Right cardiac atrium (tissue), 5 donors: ENCODE measurements at regions not wholly inside any gene's neighbourhood (a gene's known extent, or its start where the extent isn't known, plus 50 kb on each side); places are given as distances from the start of the nearest gene placed in this dataset.
"Not testable (repeated sequence)": the region's sequence is repeated elsewhere in the genome, so short reads cannot be mapped to it uniquely, and the experiment has no call there.

Experiments
- ATAC-seq, 2 donors: fragments of 200-7000 bp; cut with Tn5 transposase; one replicate each; pipeline versions ENCODE4 v1.8.0 to v1.9.1; 2020; ENCODE audit warnings: moderate library complexity in 2 of 2, mild to moderate bottlenecking in 1 of 2
- DNase-seq, 3 donors: peaks; one replicate each; pipeline ENCODE4 v3.0.0-alpha.2; 2020
- H3K27ac ChIP-seq: one replicate; pipeline ENCODE4 v1.5.1; 2013; ENCODE audit warnings: mild to moderate bottlenecking, low read length, control low read depth, moderate library complexity
- H3K27me3 ChIP-seq: one replicate; pipeline ENCODE4 v1.6.1; 2013; ENCODE audit not compliant: control insufficient read depth, insufficient read depth
- H3K4me1 ChIP-seq: one replicate; pipeline ENCODE4 v1.6.1; 2013; ENCODE audit warnings: low read length; ENCODE audit not compliant: control insufficient read depth, insufficient read depth
- H3K4me3 ChIP-seq: one replicate; pipeline ENCODE4 v1.5.1; 2013; ENCODE audit warnings: low read length, control low read depth
- H3K9me3 ChIP-seq: one replicate; pipeline ENCODE4 v1.6.1; 2013; ENCODE audit warnings: low read length; ENCODE audit not compliant: control insufficient read depth
- WGBS: extraction: QIAGEN DNeasy Blood & Tissue Kit; methylation state at CpG from one replicate; pipeline ENCODE4 v1.1.7; 2013; 5-methylcytosine and 5-hydroxymethylcytosine counted together
- intact Hi-C, 4 donors: fragments of 100-400 bp; cut with DNase I; formaldehyde crosslinking; loops; one replicate each; pipeline versions ENCODE4 v1.11.0 to v1.14.0; 2022 to 2023
- donor health status: healthy with polysubstance abuse.
- donor health status: DM: no; HTN: yes; CAD: no.
- donor health status: DM: no; HTN: no; CAD: no.
- donor health status: DM: no; HTN: yes; CAD: no; lungs with severe emphysema.
- donor health status: DM: yes; HTN: yes; CAD: no.

- no peak for DNase-seq
- intact Hi-C loops: no loop called here
- WGBS: 88% methylated on average over 6 of the region's 6 CpGs
These were observed 141.6 kb downstream of the ALOX5 start for GRCh38 chr10:45515630-45516029.

GRCh38 chr10:45514291-45515270 is 140.6 kb downstream of the ALOX5 start:
- 78% methylated on average over 12 of the region's 12 CpGs for WGBS

More at GRCh38 chr10:45515630-45516029, 141.6 kb downstream of the ALOX5 start:
- no peak for ATAC-seq
- Histone ChIP-seq H3K4me3 (no peak overlapping the region), H3K9me3 (no peaks in the 10 kb centered on the region), H3K27ac (no peak overlapping the region), H3K4me1 (peaks cover 5% of the 10 kb centered on the region), H3K27me3 (no peaks in the 10 kb centered on the region)

GRCh38 chr10:45513551-45513950 is 139.5 kb downstream of the ALOX5 start:
- WGBS: 62% methylated on average over 3 of the region's 3 CpGs

More at GRCh38 chr10:45514291-45515270, 140.6 kb downstream of the ALOX5 start:
- Histone ChIP-seq H3K9me3 (no peaks in the 10 kb centered on the region), H3K27me3 (no peaks in the 10 kb centered on the region), H3K4me1 (peaks cover 4% of the 10 kb centered on the region), H3K4me3 (no peak overlapping the region), H3K27ac (no peak overlapping the region)
- no peak for DNase-seq
- ATAC-seq: no peak
- intact Hi-C loops: no loop called here

GRCh38 chr10:45511926-45512325 is 137.9 kb downstream of the ALOX5 start:
- H3K27ac ChIP-seq, H3K4me1 ChIP-seq, H3K9me3 ChIP-seq, H3K4me3 ChIP-seq, H3K27me3 ChIP-seq, ATAC-seq, intact Hi-C loops: not testable (repeated sequence)
- DNase-seq: peak in 2 of 3 donors; percentile 39 to 55
- 96% methylated on average over 37 of the region's 37 CpGs for WGBS

More at GRCh38 chr10:45513551-45513950, 139.5 kb downstream of the ALOX5 start:
- Histone ChIP-seq H3K4me3 (no peak overlapping the region), H3K9me3 (no peaks in the 10 kb centered on the region), H3K27me3 (no peaks in the 10 kb centered on the region), H3K27ac (no peak overlapping the region), H3K4me1 (peaks cover 4% of the 10 kb centered on the region)
- no peak for DNase-seq
- no peak for ATAC-seq
- intact Hi-C loops: no loop called here

- Histone ChIP-seq H3K4me3 (no peak overlapping the region), H3K27ac (no peak overlapping the region), H3K4me1 (peaks cover 4% of the 10 kb centered on the region), H3K27me3 (no peaks in the 10 kb centered on the region), H3K9me3 (no peaks in the 10 kb centered on the region)
- intact Hi-C loops: no loop called here
- DNase-seq (no peak), ATAC-seq (no peak)
These were observed 135.5 kb downstream of the ALOX5 start for GRCh38 chr10:45509491-45509890.

GRCh38 chr10:45505311-45505710 is 131.3 kb downstream of the ALOX5 start:
- Histone ChIP-seq H3K4me1 (no peaks in the 10 kb centered on the region), H3K4me3 (no peak overlapping the region), H3K9me3 (no peaks in the 10 kb centered on the region), H3K27ac (no peak overlapping the region), H3K27me3 (no peaks in the 10 kb centered on the region)
- ATAC-seq (no peak), DNase-seq (no peak)
- WGBS: 88% methylated on average over 2 of the region's 2 CpGs
- intact Hi-C loops: no loop called here

- no peaks in the 10 kb centered on the region for H3K27me3 ChIP-seq
- H3K4me1 ChIP-seq: no peaks in the 10 kb centered on the region
- intact Hi-C loops: no loop called here
- no peak overlapping the region for H3K27ac ChIP-seq
- H3K4me3 ChIP-seq: no peak overlapping the region
- ATAC-seq (no peak), DNase-seq (no peak)
- H3K9me3 ChIP-seq: no peaks in the 10 kb centered on the region
These were observed 128.4 kb downstream of the ALOX5 start for GRCh38 chr10:45502458-45502857.

- intact Hi-C loops: no loop called here
- Histone ChIP-seq H3K27me3 (no peaks in the 10 kb centered on the region), H3K4me1 (no peaks in the 10 kb centered on the region), H3K9me3 (no peaks in the 10 kb centered on the region), H3K27ac (no peak overlapping the region), H3K4me3 (no peak overlapping the region)
- no peak for ATAC-seq
- no peak for DNase-seq
These were observed 127.8 kb downstream of the ALOX5 start for GRCh38 chr10:45501791-45502190.

- DNase-seq: no peak
- no peaks in the 10 kb centered on the region for H3K4me1 ChIP-seq
- no peaks in the 10 kb centered on the region for H3K9me3 ChIP-seq
- H3K27me3 ChIP-seq: no peaks in the 10 kb centered on the region
- no peak overlapping the region for H3K27ac ChIP-seq
- intact Hi-C loops: no loop called here
- 92% methylated on average over 1 of the region's 1 CpG for WGBS
- no peak overlapping the region for H3K4me3 ChIP-seq
- no peak for ATAC-seq
These were observed 126.8 kb downstream of the ALOX5 start for GRCh38 chr10:45500798-45501197.

- intact Hi-C loops: no loop called here
- Histone ChIP-seq H3K4me3 (no peak overlapping the region), H3K27ac (no peak overlapping the region), H3K4me1 (no peaks in the 10 kb centered on the region), H3K9me3 (no peaks in the 10 kb centered on the region), H3K27me3 (no peaks in the 10 kb centered on the region)
- ATAC-seq: no peak
- DNase-seq: no peak
- WGBS: 98% methylated on average over 1 of the region's 1 CpG
These were observed 126.3 kb downstream of the ALOX5 start for GRCh38 chr10:45500304-45500703.

- intact Hi-C loops: no loop called here
- WGBS: 83% methylated on average over 2 of the region's 2 CpGs
- no peak overlapping the region for H3K4me3 ChIP-seq
- no peak overlapping the region for H3K27ac ChIP-seq
- DNase-seq (no peak), ATAC-seq (no peak)
- no peaks in the 10 kb centered on the region for H3K4me1 ChIP-seq
- no peaks in the 10 kb centered on the region for H3K9me3 ChIP-seq
- H3K27me3 ChIP-seq: no peaks in the 10 kb centered on the region
These were observed 121.6 kb downstream of the ALOX5 start for GRCh38 chr10:45495438-45496152.
